GM12878 (cell line): ENCODE measurements at regions not wholly inside any gene's neighbourhood (a gene's known extent, or its start where the extent isn't known, plus 50 kb on each side); places are given as distances from the start of the nearest gene placed in this dataset.

Source experiments
- ATAC-seq: fragments of 200-7000 bp; cut with Tn5 transposase; 3 replicates; pipeline ENCODE4 v1.9.1; 2020; ENCODE audit warnings: mild to moderate bottlenecking, moderate library complexity
- BruUV-seq: library from RNA; stranded (reverse); fragments of 400-500 nt; replicated peaks from 2 replicates; lab custom pipeline; 2021; lab: Mats Ljungman, UMichigan
- CTCF ChIA-PET: fragments of 300-600 bp; sonication (Branson Sonifier 250); formaldehyde crosslinking; extraction: SDS; loops from one replicate; lab custom pipeline; 2021; ENCODE audit warnings: inconsistent platforms; lab: Yijun Ruan, JAX
- POLR2A ChIA-PET: fragments of 350-600 bp; formaldehyde crosslinking; extraction: SDS; loops from one replicate; lab custom pipeline; 2021; ENCODE audit warnings: inconsistent platforms; lab: Charles Lee
- RAD21 ChIA-PET: fragments of 300-600 bp; sonication (Branson Sonifier 250); formaldehyde crosslinking; loops from one replicate; lab custom pipeline; 2023; ENCODE audit warnings: antibody characterized with exemption; ENCODE audit not compliant: unreplicated experiment; lab: Charles Lee
- SMC1A ChIA-PET: fragments of 300-600 bp; sonication (Branson Sonifier 250); formaldehyde crosslinking; loops from one replicate; lab custom pipeline; 2023; ENCODE audit not compliant: unreplicated experiment, uncharacterized antibody; lab: Charles Lee
- DNase-seq: peaks from one replicate; pipeline ENCODE4 v3.0.0-alpha.2; 2011; ENCODE audit warnings: low read depth, low spot score
- FAIRE-seq: peaks from 3 replicates; lab custom pipeline; 2011; peaks lifted over from hg19 to GRCh38; lab: Jason Lieb, UNC
- H2AFZ ChIP-seq: 2 replicates; pipeline ENCODE4 v1.6.0; 2011; ENCODE audit warnings: low read depth, low read length, control low read depth; ENCODE audit not compliant: control insufficient read depth
- H3K27ac ChIP-seq: 2 replicates; pipeline ENCODE4 v1.5.1; 2011; ENCODE audit warnings: control low read depth; ENCODE audit not compliant: control insufficient read depth, insufficient read depth
- H3K27me3 ChIP-seq, 2 experiments: replicated peaks in 1 of 2; 2 replicates each; pipeline versions ENCODE4 v1.6.0 to v1.6.1; 2011; ENCODE audit warnings: low read length in 1 of 2; ENCODE audit not compliant: control insufficient read depth in 2 of 2, insufficient read depth in 2 of 2
- H3K36me3 ChIP-seq, 2 experiments: 2 replicates each; pipeline ENCODE4 v1.5.1; 2011; ENCODE audit warnings: low read length in 1 of 2; ENCODE audit not compliant: control insufficient read depth in 2 of 2, insufficient read depth in 2 of 2
- H3K4me1 ChIP-seq: 2 replicates; pipeline ENCODE4 v1.6.1; 2011; ENCODE audit warnings: mild to moderate bottlenecking, low read length, moderate library complexity, mixed read lengths; ENCODE audit not compliant: control insufficient read depth, insufficient read depth
- H3K4me2 ChIP-seq: 2 replicates; pipeline ENCODE4 v1.6.0; 2011; ENCODE audit warnings: control low read depth; ENCODE audit not compliant: control insufficient read depth, insufficient read depth
- H3K4me3 ChIP-seq: fragments of 200-600 bp; sonication (generic); 2 replicates; pipeline ENCODE4 v1.5.1; 2016
- H3K79me2 ChIP-seq: 2 replicates; pipeline ENCODE4 v1.6.0; 2011; ENCODE audit warnings: low read length; ENCODE audit not compliant: control insufficient read depth, insufficient read depth
- H3K9ac ChIP-seq: 2 replicates; pipeline ENCODE4 v1.8.0; 2011; ENCODE audit warnings: low read length, control low read depth, mixed read lengths; ENCODE audit not compliant: control insufficient read depth, insufficient read depth
- H3K9me3 ChIP-seq: replicated peaks from 3 replicates; pipeline ENCODE4 v1.5.1; 2011; ENCODE audit warnings: mild to moderate bottlenecking, low read length; ENCODE audit not compliant: control insufficient read depth, insufficient read depth
- H4K20me1 ChIP-seq: 2 replicates; pipeline ENCODE4 v1.6.0; 2011; ENCODE audit not compliant: control insufficient read depth, insufficient read depth
- BACH1 ChIP-seq: fragments of 450-650 bp; IDR thresholded peaks from 2 replicates; pipeline ENCODE4 v1.6.1; 2017; ENCODE audit warnings: mild to moderate bottlenecking, borderline replicate concordance
- BCL3 ChIP-seq: IDR thresholded peaks from 2 replicates; pipeline ENCODE4 v1.6.1; 2011; ENCODE audit warnings: borderline replicate concordance, low read depth, mild to moderate bottlenecking, moderate library complexity, low read length; ENCODE audit not compliant: insufficient read depth, poor library complexity, severe bottlenecking
- CREB1 ChIP-seq: IDR thresholded peaks from 2 replicates; pipeline ENCODE4 v1.6.1; 2012; ENCODE audit warnings: low read depth, mild to moderate bottlenecking, inconsistent platforms
- CREM ChIP-seq: IDR thresholded peaks from 2 replicates; pipeline ENCODE4 v1.6.1; 2014; ENCODE audit warnings: antibody characterized with exemption, low read depth
- GABPA ChIP-seq: IDR thresholded peaks from 2 replicates; pipeline ENCODE4 v1.6.1; 2014; ENCODE audit warnings: antibody characterized with exemption, low read depth, mild to moderate bottlenecking, inconsistent platforms
- HCFC1 ChIP-seq: fragments of 150-350 bp; IDR thresholded peaks from 2 replicates; pipeline ENCODE4 v1.6.1; 2014; ENCODE audit warnings: low read length
- IRF4 ChIP-seq: IDR thresholded peaks from 2 replicates; pipeline ENCODE4 v1.6.1; 2011; ENCODE audit warnings: low read depth, low read length
- RBBP5 ChIP-seq: fragments of 200-600 bp; sonication (generic); conservative IDR thresholded peaks from 2 replicates; pipeline ENCODE4 v1.6.1; 2016
- SMARCA5 ChIP-seq: fragments of 450-650 bp; IDR thresholded peaks from 2 replicates; pipeline ENCODE4 v1.6.1; 2017; ENCODE audit warnings: mild to moderate bottlenecking
- SREBF1 ChIP-seq: IDR thresholded peaks from 2 replicates; pipeline ENCODE4 v1.6.1; 2012; ENCODE audit warnings: mild to moderate bottlenecking, low read length
- TARDBP ChIP-seq: IDR thresholded peaks from 2 replicates; pipeline ENCODE4 v1.6.1; 2016; ENCODE audit warnings: borderline replicate concordance
- USF2 ChIP-seq: IDR thresholded peaks from 2 replicates; pipeline ENCODE4 v1.6.1; 2011; ENCODE audit warnings: low read depth, low read length, improper control_type of control experiment, borderline replicate concordance
- YY1 ChIP-seq: IDR thresholded peaks from 2 replicates; pipeline ENCODE4 v1.6.1; 2011; ENCODE audit warnings: low read depth, mild to moderate bottlenecking, low read length
- ZNF207 ChIP-seq: fragments of 450-650 bp; IDR thresholded peaks from 2 replicates; pipeline ENCODE4 v1.6.1; 2014; ENCODE audit warnings: antibody characterized with exemption, mild to moderate bottlenecking, borderline replicate concordance
- WGBS: methylation state at CpG from one replicate; pipeline ENCODE4 v1.1.6; 2016; ENCODE audit warnings: low lambda C conversion rate; ENCODE audit not compliant: insufficient replicate concordance, insufficient coverage; ENCODE audit errors: missing lambda C conversion rate; 5-methylcytosine and 5-hydroxymethylcytosine counted together
- in situ Hi-C: fragments of 300-500 bp; cut with MboI; formaldehyde crosslinking; loops from 9 replicates; pipeline ENCODE4 v1.14.3; 2018; ENCODE audit warnings: mixed read lengths
- intact Hi-C: fragments of 100-400 bp; cut with micrococcal nuclease; formaldehyde crosslinking; loops from one replicate; pipeline ENCODE4 v1.14.2; 2022; ENCODE audit not compliant: unreplicated experiment

- no peak for TF ChIP-seq BCL3
- TF ChIP-seq CREB1: no peak
- no peak for TF ChIP-seq IRF4
Observed at GRCh38 chr9:102054811-102055210, 316.4 kb upstream of the GRIN3A start (continued).

GRCh38 chr9:102049586-102050246 is 311.3 kb upstream of the GRIN3A start:
- ChIA-PET POLR2A (interaction anchor here (0.6 kb wide), 1 partner anchor 17 kb away, joined by 6 read pairs; no protein-coding TSS in a partner anchor), CTCF (interaction anchor here (0.7 to 1.1 kb wide), 3 partner anchors 13 to 43 kb away, joined by 3 to 4 read pairs (median 3); no protein-coding TSS in a partner anchor), RAD21 (interaction anchor here (0.9 kb wide), 1 partner anchor 14 kb away, joined by 3 read pairs; no protein-coding TSS in a partner anchor), SMC1A (interaction anchor here (1.6 kb wide), 1 partner anchor 10 kb away, joined by 4 read pairs; no protein-coding TSS in a partner anchor)
- ATAC-seq: no peak
- DNase-seq: no peak
- no peak overlapping the region for H3K27ac ChIP-seq
- 38% methylated on average over 4 of the region's 4 CpGs for WGBS
- in situ Hi-C loops (no loop called here), intact Hi-C loops (no loop called here)
- FAIRE-seq: no peak
- BruUV-seq: no TSS peak
- H3K27me3 ChIP-seq: no peaks in the 10 kb centered on the region
- H3K4me1 ChIP-seq: no peaks in the 10 kb centered on the region
- no peak for TF ChIP-seq HCFC1
- no peak for TF ChIP-seq RBBP5
- TF ChIP-seq ZNF207: no peak
- TF ChIP-seq USF2: no peak
- TF ChIP-seq BACH1: no peak
- TF ChIP-seq YY1: no peak
- no peak for TF ChIP-seq TARDBP
- TF ChIP-seq CREM: no peak
- TF ChIP-seq SMARCA5: no peak
- TF ChIP-seq GABPA: no peak
- TF ChIP-seq SREBF1: no peak
- H3K9ac ChIP-seq: no peak overlapping the region
- H3K79me2 ChIP-seq: no peaks in the 10 kb centered on the region
- no peaks in the 10 kb centered on the region for H3K36me3 ChIP-seq
- no peak overlapping the region for H2AFZ ChIP-seq
- H3K4me2 ChIP-seq: no peak overlapping the region
- no peaks in the 10 kb centered on the region for H4K20me1 ChIP-seq
- no peaks in the 10 kb centered on the region for H3K9me3 ChIP-seq
- no peak overlapping the region for H3K4me3 ChIP-seq
